ENCODE measurements at regions not wholly inside any gene's neighbourhood (a gene's known extent, or its start where the extent isn't known, plus 50 kb on each side); places are given as distances from the start of the nearest gene placed in this dataset.

- H3K27me3 ChIP-seq (ENCODE audit: insufficient read depth, low read length), result 0 out of 2 replicates have a peak, but pooled peaks cover 4% of the 10 kb centered on the region
- H2AFZ ChIP-seq (ENCODE audit: low read length, unreplicated experiment), result no peak overlapping the region
- H3K36me3 ChIP-seq (ENCODE audit: insufficient read depth, low read length), result no peaks in the 10 kb centered on the region
- H3K27ac ChIP-seq (ENCODE audit: low read depth, low read length), result no peak overlapping the region
- H3K4me3 ChIP-seq (ENCODE audit: low read depth, low read length), result no peak overlapping the region
- H3K79me2 ChIP-seq (ENCODE audit: control insufficient read depth, insufficient read depth, low read length, unreplicated experiment), result no peaks in the 10 kb centered on the region
- no peaks in the 10 kb centered on the region for H3K4me1 ChIP-seq (ENCODE audit: control insufficient read depth, insufficient read depth, low read length, unreplicated experiment)
Measured at GRCh38 chr4:89531932-89532640, 224.5 kb upstream of the GPRIN3 start.

GRCh38 chr4:89528526-89529133 lies 221.0 kb upstream of the GPRIN3 start:
- Histone ChIP-seq H2AFZ (ENCODE audit: low read length, unreplicated experiment) (no peak overlapping the region), H3K36me3 (ENCODE audit: insufficient read depth, low read length) (no peaks in the 10 kb centered on the region), H3K27me3 (ENCODE audit: insufficient read depth, low read length) (0 out of 2 replicates have a peak, but pooled peaks cover 4% of the 10 kb centered on the region), H3K79me2 (ENCODE audit: control insufficient read depth, insufficient read depth, low read length, unreplicated experiment) (no peaks in the 10 kb centered on the region), H3K4me1 (ENCODE audit: control insufficient read depth, insufficient read depth, low read length, unreplicated experiment) (no peaks in the 10 kb centered on the region), H3K27ac (ENCODE audit: low read depth, low read length) (no peak overlapping the region), H3K4me3 (ENCODE audit: low read depth, low read length) (no peak overlapping the region)

- Histone ChIP-seq H3K27ac (ENCODE audit: low read depth, low read length) (no peak overlapping the region), H2AFZ (ENCODE audit: low read length, unreplicated experiment) (no peak overlapping the region), H3K36me3 (ENCODE audit: insufficient read depth, low read length) (no peaks in the 10 kb centered on the region), H3K79me2 (ENCODE audit: control insufficient read depth, insufficient read depth, low read length, unreplicated experiment) (no peaks in the 10 kb centered on the region), H3K4me3 (ENCODE audit: low read depth, low read length) (no peak overlapping the region), H3K27me3 (ENCODE audit: insufficient read depth, low read length) (peaks cover 30% of the 10 kb centered on the region), H3K4me1 (ENCODE audit: control insufficient read depth, insufficient read depth, low read length, unreplicated experiment) (no peaks in the 10 kb centered on the region)
Measured at GRCh38 chr4:89521826-89522225, 214.2 kb upstream of the GPRIN3 start.

- Histone ChIP-seq H3K4me3 (ENCODE audit: low read depth, low read length) (no peak overlapping the region), H3K36me3 (ENCODE audit: insufficient read depth, low read length) (no peaks in the 10 kb centered on the region), H3K4me1 (ENCODE audit: control insufficient read depth, insufficient read depth, low read length, unreplicated experiment) (no peaks in the 10 kb centered on the region), H3K79me2 (ENCODE audit: control insufficient read depth, insufficient read depth, low read length, unreplicated experiment) (no peaks in the 10 kb centered on the region), H3K27ac (ENCODE audit: low read depth, low read length) (no peak overlapping the region), H3K27me3 (ENCODE audit: insufficient read depth, low read length) (peaks cover 30% of the 10 kb centered on the region), H2AFZ (ENCODE audit: low read length, unreplicated experiment) (no peak overlapping the region)
Measured at GRCh38 chr4:89519771-89520320, 212.2 kb upstream of the GPRIN3 start.

GRCh38 chr4:89518259-89518658 lies 210.7 kb upstream of the GPRIN3 start:
- no peaks in the 10 kb centered on the region for H3K36me3 ChIP-seq (ENCODE audit: insufficient read depth, low read length)
- H2AFZ ChIP-seq (ENCODE audit: low read length, unreplicated experiment), result no peak overlapping the region
- H3K4me1 ChIP-seq (ENCODE audit: control insufficient read depth, insufficient read depth, low read length, unreplicated experiment), result no peaks in the 10 kb centered on the region
- no peak overlapping the region for H3K4me3 ChIP-seq (ENCODE audit: low read depth, low read length)
- H3K27me3 ChIP-seq (ENCODE audit: insufficient read depth, low read length), result peaks cover 30% of the 10 kb centered on the region
- H3K79me2 ChIP-seq (ENCODE audit: control insufficient read depth, insufficient read depth, low read length, unreplicated experiment), result no peaks in the 10 kb centered on the region
- H3K27ac ChIP-seq (ENCODE audit: low read depth, low read length), result no peak overlapping the region

- Histone ChIP-seq H2AFZ (ENCODE audit: low read length, unreplicated experiment) (no peak overlapping the region), H3K36me3 (ENCODE audit: insufficient read depth, low read length) (no peaks in the 10 kb centered on the region), H3K27ac (ENCODE audit: low read depth, low read length) (no peak overlapping the region), H3K27me3 (ENCODE audit: insufficient read depth, low read length) (peaks cover 18% of the 10 kb centered on the region; the same call in 1 of the 2 replicates), H3K4me3 (ENCODE audit: low read depth, low read length) (no peak overlapping the region), H3K79me2 (ENCODE audit: control insufficient read depth, insufficient read depth, low read length, unreplicated experiment) (no peaks in the 10 kb centered on the region), H3K4me1 (ENCODE audit: control insufficient read depth, insufficient read depth, low read length, unreplicated experiment) (peaks cover 2% of the 10 kb centered on the region)
Measured at GRCh38 chr4:89514811-89515210, 207.2 kb upstream of the GPRIN3 start.

GRCh38 chr4:89511776-89512175 lies 204.2 kb upstream of the GPRIN3 start:
- no peaks in the 10 kb centered on the region; the same call in 1 of the 2 replicates for H3K27me3 ChIP-seq (ENCODE audit: insufficient read depth, low read length)
- no peaks in the 10 kb centered on the region for H3K79me2 ChIP-seq (ENCODE audit: control insufficient read depth, insufficient read depth, low read length, unreplicated experiment)
- H3K27ac ChIP-seq (ENCODE audit: low read depth, low read length), result no peak overlapping the region
- H3K36me3 ChIP-seq (ENCODE audit: insufficient read depth, low read length), result no peaks in the 10 kb centered on the region
- peaks cover 16% of the 10 kb centered on the region for H3K4me1 ChIP-seq (ENCODE audit: control insufficient read depth, insufficient read depth, low read length, unreplicated experiment)
- no peak overlapping the region for H2AFZ ChIP-seq (ENCODE audit: low read length, unreplicated experiment)
- H3K4me3 ChIP-seq (ENCODE audit: low read depth, low read length), result no peak overlapping the region

GRCh38 chr4:89509708-89510281 lies 202.2 kb upstream of the GPRIN3 start:
- Histone ChIP-seq H3K4me1 (ENCODE audit: control insufficient read depth, insufficient read depth, low read length, unreplicated experiment) (peaks cover 16% of the 10 kb centered on the region), H3K27me3 (ENCODE audit: insufficient read depth, low read length) (no peaks in the 10 kb centered on the region; the same call in 1 of the 2 replicates), H3K27ac (ENCODE audit: low read depth, low read length) (peak overlapping the region; percentile 24), H3K79me2 (ENCODE audit: control insufficient read depth, insufficient read depth, low read length, unreplicated experiment) (no peaks in the 10 kb centered on the region), H2AFZ (ENCODE audit: low read length, unreplicated experiment) (no peak overlapping the region), H3K4me3 (ENCODE audit: low read depth, low read length) (peak overlapping the region; percentile 4; the same call in 1 of the 2 replicates), H3K36me3 (ENCODE audit: insufficient read depth, low read length) (no peaks in the 10 kb centered on the region)

GRCh38 chr4:89506866-89507491 lies 199.4 kb upstream of the GPRIN3 start:
- no peak overlapping the region for H3K4me3 ChIP-seq (ENCODE audit: low read depth, low read length)
- H3K79me2 ChIP-seq (ENCODE audit: control insufficient read depth, insufficient read depth, low read length, unreplicated experiment), result no peaks in the 10 kb centered on the region
- H3K27ac ChIP-seq (ENCODE audit: low read depth, low read length), result peak overlapping the region; percentile 11; the same call in 1 of the 2 replicates
- H3K27me3 ChIP-seq (ENCODE audit: insufficient read depth, low read length), result no peaks in the 10 kb centered on the region
- H2AFZ ChIP-seq (ENCODE audit: low read length, unreplicated experiment), result no peak overlapping the region
- H3K4me1 ChIP-seq (ENCODE audit: control insufficient read depth, insufficient read depth, low read length, unreplicated experiment), result peaks cover 16% of the 10 kb centered on the region
- H3K36me3 ChIP-seq (ENCODE audit: insufficient read depth, low read length), result no peaks in the 10 kb centered on the region

- no peaks in the 10 kb centered on the region for H3K36me3 ChIP-seq (ENCODE audit: insufficient read depth, low read length)
- no peaks in the 10 kb centered on the region for H3K79me2 ChIP-seq (ENCODE audit: control insufficient read depth, insufficient read depth, low read length, unreplicated experiment)
- peaks cover 7% of the 10 kb centered on the region for H3K4me1 ChIP-seq (ENCODE audit: control insufficient read depth, insufficient read depth, low read length, unreplicated experiment)
- H3K27ac ChIP-seq (ENCODE audit: low read depth, low read length), result no peak overlapping the region
- no peak overlapping the region for H2AFZ ChIP-seq (ENCODE audit: low read length, unreplicated experiment)
- no peak overlapping the region for H3K4me3 ChIP-seq (ENCODE audit: low read depth, low read length)
- no peaks in the 10 kb centered on the region for H3K27me3 ChIP-seq (ENCODE audit: insufficient read depth, low read length)
Measured at GRCh38 chr4:89502581-89502980, 195.0 kb upstream of the GPRIN3 start.

All from ACC112 (cell line).